ENCODE measurements at regions not wholly inside any gene's neighbourhood (a gene's known extent, or its start where the extent isn't known, plus 50 kb on each side); places are given as distances from the start of the nearest gene placed in this dataset.

GRCh38 chr6:95519228-95520037, 57.9 kb upstream of the MANEA start:
- Histone ChIP-seq H3K9me2 (ENCODE audit: insufficient read depth) (no peaks in the 10 kb centered on the region), H4K20me1 (ENCODE audit: insufficient read depth) (no peaks in the 10 kb centered on the region), H3K79me2 (ENCODE audit: insufficient read depth, low read length) (no peaks in the 10 kb centered on the region), H3K4me2 (ENCODE audit: low read length) (no peak overlapping the region), H2AFZ (ENCODE audit: low read depth, low read length, poor library complexity, severe bottlenecking) (no peak overlapping the region), H3K9me3 (ENCODE audit: control insufficient read depth in 1 of 2, insufficient read depth in 1 of 2, low read depth in 1 of 2, low read length in 2 of 2) (no peaks in the 10 kb centered on the region), H3K4me3 (replicated peaks in 1 of 2; ENCODE audit: low read depth in 1 of 2, low read length in 2 of 2) (no peak overlapping the region), H3K27me3 (ENCODE audit: insufficient read depth, low read length) (no peaks in the 10 kb centered on the region), H3K9ac (ENCODE audit: low read length) (no peak overlapping the region), H3K27ac (ENCODE audit: low read depth, low read length) (no peak overlapping the region), H3K4me1 (ENCODE audit: control insufficient read depth in 1 of 2, insufficient read depth in 2 of 2, low read length in 2 of 2) (no peaks in the 10 kb centered on the region), H3K36me3 (ENCODE audit: control insufficient read depth in 1 of 2, insufficient read depth in 2 of 2, low read length in 2 of 2) (no peaks in the 10 kb centered on the region)
- TF ChIP-seq MAX (IDR thresholded peaks at IDR 0.05) (no peak), EZH2 (IDR thresholded peaks at IDR 0.05) (no peak), CTCF (IDR thresholded peaks at IDR 0.05 in 2 of 3, conservative IDR thresholded peaks at IDR 0.05 in 1 of 3; ENCODE audit: borderline replicate concordance in 1 of 3, insufficient read depth in 1 of 3, low read depth in 2 of 3, low read length in 2 of 3) (no peak)
- 0 out of 2 replicates have a peak, but pooled peaks have one; percentile 11 for ATAC-seq
- RAD21 ChIA-PET (ENCODE audit: low non-redundant PET in 1 of 2, low total read pairs in 2 of 2, uncharacterized antibody in 2 of 2, unreplicated experiment in 2 of 2) = no interaction called here
- no TSS peak for BruUV-seq (replicated peaks)
- intact Hi-C loops (cut with micrococcal nuclease) = no loop called here
- CTCF ChIA-PET = no interaction called here
- DNase-seq (ENCODE audit: low read depth, low spot score) = no peak
- POLR2A ChIA-PET = no interaction called here

GRCh38 chr6:95521181-95521580, 56.2 kb upstream of the MANEA start:
- Histone ChIP-seq H3K9me3 (ENCODE audit: control insufficient read depth in 1 of 2, insufficient read depth in 1 of 2, low read depth in 1 of 2, low read length in 2 of 2) (no peaks in the 10 kb centered on the region), H4K20me1 (ENCODE audit: insufficient read depth) (no peaks in the 10 kb centered on the region), H3K27me3 (ENCODE audit: insufficient read depth, low read length) (no peaks in the 10 kb centered on the region), H3K27ac (ENCODE audit: low read depth, low read length) (no peak overlapping the region), H3K79me2 (ENCODE audit: insufficient read depth, low read length) (no peaks in the 10 kb centered on the region), H3K4me2 (ENCODE audit: low read length) (no peak overlapping the region), H3K36me3 (ENCODE audit: control insufficient read depth in 1 of 2, insufficient read depth in 2 of 2, low read length in 2 of 2) (no peaks in the 10 kb centered on the region), H2AFZ (ENCODE audit: low read depth, low read length, poor library complexity, severe bottlenecking) (no peak overlapping the region), H3K9me2 (ENCODE audit: insufficient read depth) (no peaks in the 10 kb centered on the region), H3K4me1 (ENCODE audit: control insufficient read depth in 1 of 2, insufficient read depth in 2 of 2, low read length in 2 of 2) (no peaks in the 10 kb centered on the region), H3K4me3 (replicated peaks in 1 of 2; ENCODE audit: low read depth in 1 of 2, low read length in 2 of 2) (no peak overlapping the region), H3K9ac (ENCODE audit: low read length) (no peak overlapping the region)
- intact Hi-C loops (cut with micrococcal nuclease) = no loop called here
- ChIA-PET RAD21 (ENCODE audit: low non-redundant PET in 1 of 2, low total read pairs in 2 of 2, uncharacterized antibody in 2 of 2, unreplicated experiment in 2 of 2) (no interaction called here), CTCF (no interaction called here), POLR2A (no interaction called here)
- ATAC-seq (no peak), DNase-seq (ENCODE audit: low read depth, low spot score) (no peak)
- no TSS peak for BruUV-seq (replicated peaks)
- TF ChIP-seq TCF7L2 (IDR thresholded peaks at IDR 0.05; ENCODE audit: borderline replicate concordance, extremely low read depth, insufficient read depth, insufficient read length) (no peak), FOSL1 (IDR thresholded peaks at IDR 0.05; ENCODE audit: low read depth) (no peak), CBX3 (IDR thresholded peaks at IDR 0.05; ENCODE audit: low read depth) (no peak), CEBPB (IDR thresholded peaks at IDR 0.05; ENCODE audit: low read depth) (no peak), SP1 (IDR thresholded peaks at IDR 0.05; ENCODE audit: low read depth) (no peak), ELF1 (IDR thresholded peaks at IDR 0.05; ENCODE audit: borderline replicate concordance, low read depth) (no peak), YY1 (IDR thresholded peaks at IDR 0.05; ENCODE audit: extremely low read depth, insufficient replicate concordance, low read depth, low read length) (no peak), EZH2phosphoT487 (IDR thresholded peaks at IDR 0.05; ENCODE audit: borderline replicate concordance) (no peak), ATF3 (IDR thresholded peaks at IDR 0.05) (no peak), MAX (IDR thresholded peaks at IDR 0.05) (no peak), ZBTB33 (IDR thresholded peaks at IDR 0.05; ENCODE audit: extremely low read depth, insufficient replicate concordance, low read length) (no peak), RAD21 (IDR thresholded peaks at IDR 0.05; ENCODE audit: low read depth) (no peak)
